ENCODE measurements at regions not wholly inside any gene's neighbourhood (a gene's known extent, or its start where the extent isn't known, plus 50 kb on each side); places are given as distances from the start of the nearest gene placed in this dataset.

- TF ChIP-seq POLR2A (IDR thresholded peaks at IDR 0.05) (no peak), CTCF (IDR thresholded peaks at IDR 0.05) (no peak)
These were observed 102.9 kb downstream of the PSMG1 start for GRCh38 chr21:39080366-39080765.

Data from body of pancreas (tissue), 4 donors.